H9 (cell line): ENCODE measurements at regions not wholly inside any gene's neighbourhood (a gene's known extent, or its start where the extent isn't known, plus 50 kb on each side); places are given as distances from the start of the nearest gene placed in this dataset.

ENCODE experiments used
- DNase-seq: peaks from one replicate; pipeline ENCODE4 v3.0.0-alpha.2; 2017
- H2AFZ ChIP-seq: one replicate; pipeline ENCODE4 v1.6.1; 2013; ENCODE audit warnings: mild to moderate bottlenecking, low read length, control low read depth, moderate library complexity
- H2AK5ac ChIP-seq: 2 replicates; pipeline ENCODE4 v1.6.1; 2013; ENCODE audit warnings: low read length, control low read depth, mixed read lengths; ENCODE audit not compliant: insufficient read length
- H2BK120ac ChIP-seq: one replicate; pipeline ENCODE4 v1.6.1; 2013; ENCODE audit warnings: low read depth, mild to moderate bottlenecking, low read length, control low read depth, inconsistent platforms; ENCODE audit not compliant: poor library complexity, severe bottlenecking
- H2BK12ac ChIP-seq: 2 replicates; pipeline ENCODE4 v1.6.1; 2013; ENCODE audit warnings: low read length, control low read depth, mixed read lengths, low read depth; ENCODE audit not compliant: insufficient read length
- H2BK15ac ChIP-seq: 2 replicates; pipeline ENCODE4 v1.6.1; 2013; ENCODE audit warnings: low read depth, low read length, control low read depth
- H2BK20ac ChIP-seq: one replicate; pipeline ENCODE4 v1.6.1; 2013; ENCODE audit warnings: low read depth, mild to moderate bottlenecking, low read length, control low read depth, inconsistent platforms; ENCODE audit not compliant: poor library complexity, severe bottlenecking
- H2BK5ac ChIP-seq: 2 replicates; pipeline ENCODE4 v1.6.1; 2013; ENCODE audit warnings: low read length, control low read depth, mixed read lengths; ENCODE audit not compliant: insufficient read length
- H3K14ac ChIP-seq: 2 replicates; pipeline ENCODE4 v1.6.1; 2013; ENCODE audit warnings: low read length, control low read depth; ENCODE audit not compliant: insufficient read depth
- H3K18ac ChIP-seq: 2 replicates; pipeline ENCODE4 v1.6.1; 2013; ENCODE audit warnings: low read depth, mild to moderate bottlenecking, mixed read lengths, low read length, control low read depth; ENCODE audit not compliant: insufficient read length
- H3K23ac ChIP-seq: 2 replicates; pipeline ENCODE4 v1.6.1; 2013; ENCODE audit warnings: low read length, control low read depth, mixed read lengths, low read depth; ENCODE audit not compliant: insufficient read length
- H3K23me2 ChIP-seq: 2 replicates; pipeline ENCODE4 v1.6.1; 2013; ENCODE audit warnings: low read depth, mild to moderate bottlenecking, mixed read lengths, low read length, control low read depth; ENCODE audit not compliant: insufficient read length, poor library complexity, severe bottlenecking
- H3K27ac ChIP-seq: 2 replicates; pipeline ENCODE4 v1.5.1; 2013; ENCODE audit warnings: low read length, control low read depth, mixed read lengths, low read depth; ENCODE audit not compliant: insufficient read length
- H3K27me3 ChIP-seq: 2 replicates; pipeline ENCODE4 v1.6.1; 2013; ENCODE audit warnings: low read length, control low read depth, inconsistent platforms; ENCODE audit not compliant: insufficient read depth
- H3K4ac ChIP-seq: 2 replicates; pipeline ENCODE4 v1.6.1; 2013; ENCODE audit warnings: low read depth, mild to moderate bottlenecking, control low read depth, inconsistent platforms, low read length, moderate library complexity
- H3K4me1 ChIP-seq: 2 replicates; pipeline ENCODE4 v1.6.1; 2013; ENCODE audit warnings: low read length, control low read depth, inconsistent platforms; ENCODE audit not compliant: insufficient read depth
- H3K4me2 ChIP-seq: 2 replicates; pipeline ENCODE4 v1.6.1; 2013; ENCODE audit warnings: low read length, control low read depth, mixed read lengths; ENCODE audit not compliant: insufficient read length, insufficient read depth
- H3K56ac ChIP-seq: 2 replicates; pipeline ENCODE4 v1.6.1; 2013; ENCODE audit warnings: low read depth, mild to moderate bottlenecking, mixed read lengths, low read length, control low read depth; ENCODE audit not compliant: insufficient read length
- H3K79me1 ChIP-seq: 2 replicates; pipeline ENCODE4 v1.6.1; 2013; ENCODE audit warnings: low read depth, mild to moderate bottlenecking, moderate library complexity, low read length, control low read depth, inconsistent platforms; ENCODE audit not compliant: insufficient read depth, poor library complexity, severe bottlenecking
- H3K79me2 ChIP-seq: 2 replicates; pipeline ENCODE4 v1.6.1; 2013; ENCODE audit warnings: low read length, control low read depth, inconsistent platforms; ENCODE audit not compliant: insufficient read depth
- H3K9ac ChIP-seq: 2 replicates; pipeline ENCODE4 v1.6.1; 2013; ENCODE audit warnings: low read length, control low read depth, mixed read lengths; ENCODE audit not compliant: insufficient read length; ENCODE audit errors: extremely low read depth
- H3K9me3 ChIP-seq: one replicate; pipeline ENCODE4 v1.6.1; 2013; ENCODE audit warnings: low read depth, low read length, inconsistent platforms; ENCODE audit not compliant: control insufficient read depth
- H3T11ph ChIP-seq: one replicate; pipeline ENCODE4 v1.6.1; 2013; ENCODE audit warnings: mild to moderate bottlenecking, low read length, control low read depth, inconsistent platforms
- H4K20me1 ChIP-seq: one replicate; pipeline ENCODE4 v1.6.1; 2013; ENCODE audit not compliant: control insufficient read depth, insufficient read length, insufficient read depth
- H4K5ac ChIP-seq: 2 replicates; pipeline ENCODE4 v1.6.1; 2013; ENCODE audit warnings: low read depth, mild to moderate bottlenecking, mixed read lengths, low read length, control low read depth; ENCODE audit not compliant: insufficient read length
- H4K8ac ChIP-seq: replicated peaks from 2 replicates; pipeline ENCODE4 v1.6.1; 2013; ENCODE audit warnings: low read length, control low read depth, mixed read lengths, low read depth; ENCODE audit not compliant: insufficient read length
- H4K91ac ChIP-seq: 2 replicates; pipeline ENCODE4 v1.6.1; 2013; ENCODE audit warnings: low read depth, mild to moderate bottlenecking, moderate library complexity, mixed read lengths, low read length, control low read depth; ENCODE audit not compliant: insufficient read length
- H3K27ac Mint-ChIP-seq, 3 experiments: 2 replicates in 2 of 3; 3 replicates in 1 of 3; pipeline ENCODE4 v1.8.0; 2020 to 2021; ENCODE audit warnings: mixed read lengths in 3 of 3, mild to moderate bottlenecking in 1 of 3, moderate library complexity in 1 of 3
- H3K27me3 Mint-ChIP-seq: 2 replicates; pipeline ENCODE4 v1.8.0; 2021; ENCODE audit warnings: low read depth, mild to moderate bottlenecking, moderate library complexity, mixed read lengths
- H3K36me3 Mint-ChIP-seq, 3 experiments: 2 replicates in 2 of 3; 3 replicates in 1 of 3; pipeline ENCODE4 v1.8.0; 2020 to 2021; ENCODE audit warnings: low read depth in 3 of 3, mixed read lengths in 3 of 3; ENCODE audit not compliant: insufficient read depth in 1 of 3
- H3K4me1 Mint-ChIP-seq, 2 experiments: 2 replicates each; pipeline ENCODE4 v1.8.0; 2020; ENCODE audit warnings: mixed read lengths in 2 of 2
- H3K4me3 Mint-ChIP-seq, 2 experiments: 2 replicates in 1 of 2; 3 replicates in 1 of 2; pipeline ENCODE4 v1.8.0; 2020 to 2021; ENCODE audit warnings: mild to moderate bottlenecking in 2 of 2, mixed read lengths in 2 of 2, moderate library complexity in 1 of 2
- H3K9me3 Mint-ChIP-seq, 2 experiments: 2 replicates in 1 of 2; 3 replicates in 1 of 2; pipeline ENCODE4 v1.8.0; 2020; ENCODE audit warnings: mild to moderate bottlenecking in 2 of 2, mixed read lengths in 2 of 2, moderate library complexity in 1 of 2
- WGBS: extraction: QIAGEN DNeasy Blood & Tissue Kit; methylation state at CpG from one replicate; pipeline ENCODE4 v1.1.7; 2013; ENCODE audit warnings: missing lambda C conversion rate, low lambda C conversion rate, mixed read lengths; ENCODE audit not compliant: insufficient read length; ENCODE audit errors: extremely low coverage; 5-methylcytosine and 5-hydroxymethylcytosine counted together
- TF ChIP-seq, protein P1 (sequence below): fragments of 200-600 bp; sonication (generic); conservative IDR thresholded peaks from 3 replicates; pipeline ENCODE4 v1.8.0; 2021; ENCODE audit warnings: antibody characterized with exemption, mild to moderate bottlenecking

DNA sequence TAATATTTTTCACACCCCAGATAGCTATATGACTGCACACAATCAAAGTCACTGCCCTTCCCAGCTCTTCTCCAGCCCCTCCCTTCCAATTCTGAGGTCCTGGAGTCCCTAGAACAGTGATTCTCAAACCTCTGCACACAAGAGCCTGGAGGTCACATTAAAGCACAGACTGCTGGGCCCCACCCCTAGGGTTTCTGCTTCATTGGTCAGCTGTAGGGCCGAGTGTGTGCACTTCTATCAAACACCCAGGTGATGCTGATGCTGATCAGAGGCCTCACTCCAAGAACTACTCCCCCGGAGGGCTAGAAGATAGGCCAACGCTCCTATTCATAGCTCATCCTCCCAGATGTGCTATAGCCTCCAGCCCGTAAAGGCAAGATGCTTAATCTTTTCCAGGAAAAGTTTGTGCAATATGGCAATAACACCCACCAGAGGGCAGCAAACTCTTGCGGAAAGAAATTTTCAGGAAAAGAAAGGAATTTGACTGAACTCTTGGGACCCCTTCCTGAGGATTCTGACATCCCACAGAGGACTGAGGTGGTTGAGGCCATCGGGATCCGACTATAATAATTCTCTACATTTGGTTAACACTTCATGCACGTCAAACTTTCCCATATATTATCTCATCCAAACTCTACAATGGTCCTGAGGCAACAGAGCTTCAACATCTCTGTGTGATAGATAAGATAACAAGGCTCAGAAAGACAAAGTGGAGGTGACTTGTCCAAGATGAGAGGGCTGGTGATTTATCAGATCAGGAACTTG is 194.2 kb upstream of the PKDCC start:
- Mint-ChIP-seq H3K36me3 (no peaks in the 10 kb centered on the region), H3K27ac (no peak overlapping the region; a peak in 1 of 7 replicates), H3K4me1 (peaks cover 3 to 8% of the 10 kb centered on the region in 2 experiments; a peak in 3 of 4 replicates), H3K4me3 (no peak overlapping the region), H3K9me3 (no peaks in the 10 kb centered on the region), H3K27me3 (peaks cover 3% of the 10 kb centered on the region)
- Histone ChIP-seq H2BK5ac (no peak overlapping the region), H3K9ac (no peak overlapping the region), H4K8ac (no peak overlapping the region), H3K23me2 (no peaks in the 10 kb centered on the region), H3K4me1 (no peaks in the 10 kb centered on the region), H3T11ph (no peak overlapping the region), H2BK12ac (no peak overlapping the region), H3K4me2 (no peak overlapping the region), H4K20me1 (no peaks in the 10 kb centered on the region), H2AFZ (no peak overlapping the region), H2BK15ac (no peak overlapping the region), H3K18ac (no peak overlapping the region), H3K23ac (no peak overlapping the region), H3K27ac (no peak overlapping the region), H4K91ac (no peak overlapping the region), H3K14ac (no peak overlapping the region), H3K79me1 (no peaks in the 10 kb centered on the region), H2BK20ac (no peak overlapping the region), H2BK120ac (no peak overlapping the region), H3K9me3 (no peaks in the 10 kb centered on the region), H2AK5ac (no peak overlapping the region), H3K27me3 (no peaks in the 10 kb centered on the region), H3K79me2 (no peaks in the 10 kb centered on the region), H3K56ac (no peak overlapping the region), H3K4ac (no peak overlapping the region), H4K5ac (no peak overlapping the region)
- whole genome bisulfite sequencing = no CpG with 5 or more reads among the region's 8 CpGs
- peak; percentile 54 for DNase-seq
- TF ChIP-seq, protein P1, sequence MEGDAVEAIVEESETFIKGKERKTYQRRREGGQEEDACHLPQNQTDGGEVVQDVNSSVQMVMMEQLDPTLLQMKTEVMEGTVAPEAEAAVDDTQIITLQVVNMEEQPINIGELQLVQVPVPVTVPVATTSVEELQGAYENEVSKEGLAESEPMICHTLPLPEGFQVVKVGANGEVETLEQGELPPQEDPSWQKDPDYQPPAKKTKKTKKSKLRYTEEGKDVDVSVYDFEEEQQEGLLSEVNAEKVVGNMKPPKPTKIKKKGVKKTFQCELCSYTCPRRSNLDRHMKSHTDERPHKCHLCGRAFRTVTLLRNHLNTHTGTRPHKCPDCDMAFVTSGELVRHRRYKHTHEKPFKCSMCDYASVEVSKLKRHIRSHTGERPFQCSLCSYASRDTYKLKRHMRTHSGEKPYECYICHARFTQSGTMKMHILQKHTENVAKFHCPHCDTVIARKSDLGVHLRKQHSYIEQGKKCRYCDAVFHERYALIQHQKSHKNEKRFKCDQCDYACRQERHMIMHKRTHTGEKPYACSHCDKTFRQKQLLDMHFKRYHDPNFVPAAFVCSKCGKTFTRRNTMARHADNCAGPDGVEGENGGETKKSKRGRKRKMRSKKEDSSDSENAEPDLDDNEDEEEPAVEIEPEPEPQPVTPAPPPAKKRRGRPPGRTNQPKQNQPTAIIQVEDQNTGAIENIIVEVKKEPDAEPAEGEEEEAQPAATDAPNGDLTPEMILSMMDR = peak; percentile 85
